HepG2 (cell line): ENCODE measurements at regions not wholly inside any gene's neighbourhood (a gene's known extent, or its start where the extent isn't known, plus 50 kb on each side); places are given as distances from the start of the nearest gene placed in this dataset.

Source experiments
- ATAC-seq: fragments of 200-7000 bp; cut with Tn5 transposase; 3 replicates; pipeline ENCODE4 v1.9.1; 2020; ENCODE audit warnings: mild to moderate bottlenecking, moderate library complexity
- BruUV-seq: library from RNA; stranded (reverse); fragments of 400-500 nt; replicated peaks from 2 replicates; lab custom pipeline; 2021; lab: Mats Ljungman, UMichigan
- CTCF ChIA-PET: fragments of 300-600 bp; formaldehyde crosslinking; extraction: SDS; loops from one replicate; lab custom pipeline; 2021; ENCODE audit warnings: low total read pairs, inconsistent platforms, low intra/inter-chr PET ratio; lab: Yijun Ruan, JAX
- POLR2A ChIA-PET: fragments of 350-600 bp; sonication (Branson Sonifier 250); formaldehyde crosslinking; loops from one replicate; lab custom pipeline; 2020; ENCODE audit warnings: antibody characterized with exemption, inconsistent platforms; lab: Yijun Ruan, JAX
- DNase-seq: peaks from one replicate; pipeline ENCODE4 v3.0.0-alpha.2; 2015; ENCODE audit warnings: low spot score
- FAIRE-seq: peaks from 3 replicates; lab custom pipeline; 2011; peaks lifted over from hg19 to GRCh38; lab: Jason Lieb, UNC
- H2AFZ ChIP-seq: one replicate; pipeline ENCODE4 v1.6.1; 2011; ENCODE audit warnings: low read length, inconsistent platforms
- H3K27ac ChIP-seq: fragments of 300-600 bp; 3 replicates; pipeline ENCODE4 v1.8.0; 2011; ENCODE audit warnings: mixed run types, mild to moderate bottlenecking, mixed read lengths, low read length, inconsistent platforms; ENCODE audit not compliant: insufficient read depth; ENCODE audit errors: extremely low read length
- H3K27me3 ChIP-seq, 2 experiments: fragments of 200-600 bp in 1 of 2; 2 replicates in 1 of 2; 3 replicates in 1 of 2; pipeline versions ENCODE4 v1.6.0 to v1.8.0; 2011; ENCODE audit warnings: low read length in 2 of 2, mild to moderate bottlenecking in 2 of 2, moderate library complexity in 2 of 2, inconsistent platforms in 1 of 2; ENCODE audit not compliant: insufficient read depth in 2 of 2, control insufficient read depth in 1 of 2
- H3K36me3 ChIP-seq, 2 experiments: fragments of 200-600 bp in 1 of 2; replicated peaks in 1 of 2; 2 replicates in 1 of 2; 3 replicates in 1 of 2; pipeline versions ENCODE4 v1.5.1 to v1.8.0; 2011; ENCODE audit warnings: low read length in 2 of 2, inconsistent platforms in 1 of 2; ENCODE audit not compliant: insufficient read depth in 2 of 2, control insufficient read depth in 1 of 2
- H3K4me1 ChIP-seq: 2 replicates; pipeline ENCODE4 v1.5.1; 2012; ENCODE audit warnings: low read length, inconsistent platforms; ENCODE audit not compliant: insufficient read depth
- H3K4me2 ChIP-seq: 2 replicates; pipeline ENCODE4 v1.6.0; 2011; ENCODE audit warnings: low read depth, low read length, inconsistent platforms
- H3K4me3 ChIP-seq, 3 experiments: fragments of 200-600 bp in 1 of 3; sonication (generic), shearing (Covaris generic) in 1 of 3; replicated peaks in 1 of 3; 2 replicates each; pipeline ENCODE4 v1.5.1; 2011 to 2016; ENCODE audit warnings: low read length in 3 of 3, inconsistent platforms in 2 of 3, low read depth in 2 of 3, mild to moderate bottlenecking in 2 of 3, control low read depth in 1 of 3, mixed read lengths in 1 of 3; ENCODE audit not compliant: insufficient read depth in 1 of 3
- H3K79me2 ChIP-seq: one replicate; pipeline ENCODE4 v1.6.1; 2011; ENCODE audit warnings: low read length, inconsistent platforms; ENCODE audit not compliant: insufficient read depth
- H3K9ac ChIP-seq: 2 replicates; pipeline ENCODE4 v1.6.0; 2011; ENCODE audit warnings: mild to moderate bottlenecking, low read depth, low read length, inconsistent platforms; ENCODE audit not compliant: insufficient read depth
- H3K9me3 ChIP-seq: 2 replicates; pipeline ENCODE4 v1.5.1; 2012; ENCODE audit warnings: mild to moderate bottlenecking, low read length
- H4K20me1 ChIP-seq: 2 replicates; pipeline ENCODE4 v1.6.0; 2011; ENCODE audit warnings: inconsistent platforms, mild to moderate bottlenecking, low read length, moderate library complexity; ENCODE audit not compliant: insufficient read depth
- ARID2 ChIP-seq: sonication (generic); formaldehyde crosslinking; IDR thresholded peaks from 2 replicates; pipeline ENCODE4 v1.8.1; 2022; ENCODE audit warnings: mild to moderate bottlenecking, missing genetic modification reagents, borderline replicate concordance
- E2F1 ChIP-seq: sonication (generic); formaldehyde crosslinking; IDR thresholded peaks from 2 replicates; pipeline ENCODE4 v1.5.0; 2020; ENCODE audit warnings: missing genetic modification reagents
- MXI1 ChIP-seq: IDR thresholded peaks from 3 replicates; pipeline ENCODE4 v1.6.1; 2012; ENCODE audit warnings: low read depth, low read length, inconsistent platforms, borderline replicate concordance
- TBL1XR1 ChIP-seq: fragments of 150-350 bp; IDR thresholded peaks from 2 replicates; pipeline ENCODE4 v1.6.1; 2014; ENCODE audit warnings: borderline replicate concordance, low read length; ENCODE audit not compliant: partially characterized antibody
- ZKSCAN1 ChIP-seq: fragments of 150-350 bp; IDR thresholded peaks from 2 replicates; pipeline ENCODE4 v1.6.1; 2014; ENCODE audit warnings: low read length
- ZNF367 ChIP-seq: sonication (generic); formaldehyde crosslinking; IDR thresholded peaks from 2 replicates; pipeline ENCODE4 v1.4.0; 2020; ENCODE audit warnings: missing genetic modification reagents, borderline replicate concordance
- ZNF546 ChIP-seq: sonication (generic); formaldehyde crosslinking; conservative IDR thresholded peaks from 2 replicates; pipeline ENCODE4 v1.8.1; 2023; ENCODE audit warnings: mild to moderate bottlenecking, missing genetic modification reagents
- ZNF614 ChIP-seq: IDR thresholded peaks from 2 replicates; pipeline ENCODE4 v1.6.1; 2018; ENCODE audit warnings: missing biosample characterization, missing genetic modification reagents, inconsistent platforms, borderline replicate concordance
- WGBS: methylation state at CpG from one replicate; pipeline ENCODE4 v1.1.6; 2017; ENCODE audit warnings: low lambda C conversion rate; 5-methylcytosine and 5-hydroxymethylcytosine counted together
- in situ Hi-C: cut with HindIII; loops from 2 replicates; pipeline ENCODE4 v1.10.0; 2017; ENCODE audit warnings: low pct_unique_long_range_greater_than_20kb; ENCODE audit not compliant: extremely low pct_ligation_motif_present
- intact Hi-C: fragments of 100-400 bp; cut with micrococcal nuclease; formaldehyde crosslinking; loops from one replicate; pipeline ENCODE4 v1.10.0; 2022; ENCODE audit not compliant: unreplicated experiment

DNA sequence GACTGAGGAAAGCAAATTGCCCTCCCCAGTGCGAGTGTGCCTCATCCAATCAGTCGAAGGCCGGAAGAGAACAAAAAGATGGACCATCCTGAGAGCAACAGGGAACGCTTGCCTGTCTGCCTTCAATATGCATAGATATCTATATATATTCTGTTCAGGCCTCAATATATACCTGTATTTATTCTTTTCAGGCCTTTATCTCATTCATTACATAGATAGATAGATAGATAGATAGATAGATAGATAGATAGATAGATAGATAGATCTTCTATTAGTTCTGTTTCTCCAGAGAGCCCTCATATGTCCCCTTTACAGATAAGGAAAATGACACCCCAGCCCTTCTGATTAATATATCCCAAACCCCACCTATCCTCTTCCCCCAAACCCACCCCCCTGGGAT is 55.1 kb upstream of the LMO2 start (continued):
- TF ChIP-seq ZNF546, result no peak
- no peak for TF ChIP-seq ZNF367 (CRISPR knock-in tag)
- TF ChIP-seq ARID2 (CRISPR knock-in tag), result no peak
- no peak for TF ChIP-seq MXI1
- no peak for TF ChIP-seq TBL1XR1
- no peak for TF ChIP-seq E2F1

DNA sequence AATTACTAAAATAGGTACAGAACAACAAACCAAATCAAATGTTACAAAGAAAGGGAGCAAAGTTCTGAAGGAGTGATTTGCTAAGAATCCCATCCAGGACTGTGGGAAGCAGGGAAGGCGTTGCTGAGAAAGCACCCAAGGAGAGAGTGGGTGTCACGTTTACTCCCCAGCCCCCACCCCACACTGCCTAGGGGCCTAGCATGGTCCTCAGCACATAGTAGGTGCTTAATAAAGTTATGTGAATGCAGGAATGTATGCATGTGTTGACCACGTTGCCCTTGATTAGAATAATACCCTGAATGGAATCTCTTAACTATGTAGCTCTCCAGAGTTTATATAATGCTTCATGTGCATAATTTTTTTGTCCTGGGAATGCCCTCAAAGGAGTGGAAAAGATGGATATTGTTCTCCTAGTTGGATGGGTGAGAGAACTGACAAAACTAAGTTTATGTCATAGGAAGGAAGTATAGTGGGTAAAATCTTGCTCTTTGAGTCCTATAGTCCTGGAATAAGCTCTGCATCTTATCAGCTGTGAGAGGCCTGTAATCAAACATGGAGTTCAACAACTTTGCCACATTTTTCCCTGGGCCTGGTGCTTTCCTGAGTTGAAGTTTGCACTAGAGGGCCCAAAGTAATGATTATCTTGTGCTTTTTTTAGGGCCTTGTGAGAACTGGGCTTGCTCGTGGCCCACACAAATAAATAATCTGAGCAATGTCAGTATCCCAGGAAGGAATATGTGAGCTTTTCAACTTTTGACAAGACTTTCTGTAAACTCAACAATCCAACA is 53.8 kb upstream of the LMO2 start:
- in situ Hi-C loops, result no loop called here
- no peak overlapping the region for H3K27ac ChIP-seq
- WGBS, result 24% methylated on average over 4 of the region's 4 CpGs
- ATAC-seq (no peak), FAIRE-seq (no peak), DNase-seq (no peak)
- H3K27me3 ChIP-seq, result peaks cover 0 to 3% of the 10 kb centered on the region in 2 experiments; a peak in 1 of 5 replicates
- intact Hi-C loops, result no loop called here
- H3K4me3 ChIP-seq, result no peak overlapping the region
- ChIA-PET POLR2A (no interaction called here), CTCF (no interaction called here)
- H3K79me2 ChIP-seq, result no peaks in the 10 kb centered on the region
- H3K36me3 ChIP-seq, result no peaks in the 10 kb centered on the region
- H3K9me3 ChIP-seq, result no peaks in the 10 kb centered on the region
- TF ChIP-seq ZNF614 (CRISPR knock-in tag) (no peak), ZKSCAN1 (peak; percentile 55; the same call in 1 of the 2 replicates)
- no peak overlapping the region for H3K9ac ChIP-seq
- H4K20me1 ChIP-seq, result no peaks in the 10 kb centered on the region
- H2AFZ ChIP-seq, result no peak overlapping the region
- H3K4me2 ChIP-seq, result no peak overlapping the region
- BruUV-seq, result no TSS peak
- H3K4me1 ChIP-seq, result no peaks in the 10 kb centered on the region
